H9 (cell line): ENCODE measurements at regions not wholly inside any gene's neighbourhood (a gene's known extent, or its start where the extent isn't known, plus 50 kb on each side); places are given as distances from the start of the nearest gene placed in this dataset.

Experiments
- DNase-seq: peaks from one replicate; pipeline ENCODE4 v3.0.0-alpha.2; 2017
- H2AFZ ChIP-seq: one replicate; pipeline ENCODE4 v1.6.1; 2013; ENCODE audit warnings: mild to moderate bottlenecking, low read length, control low read depth, moderate library complexity
- H2AK5ac ChIP-seq: 2 replicates; pipeline ENCODE4 v1.6.1; 2013; ENCODE audit warnings: low read length, control low read depth, mixed read lengths; ENCODE audit not compliant: insufficient read length
- H2BK120ac ChIP-seq: one replicate; pipeline ENCODE4 v1.6.1; 2013; ENCODE audit warnings: low read depth, mild to moderate bottlenecking, low read length, control low read depth, inconsistent platforms; ENCODE audit not compliant: poor library complexity, severe bottlenecking
- H2BK12ac ChIP-seq: 2 replicates; pipeline ENCODE4 v1.6.1; 2013; ENCODE audit warnings: low read length, control low read depth, mixed read lengths, low read depth; ENCODE audit not compliant: insufficient read length
- H2BK15ac ChIP-seq: 2 replicates; pipeline ENCODE4 v1.6.1; 2013; ENCODE audit warnings: low read depth, low read length, control low read depth
- H2BK20ac ChIP-seq: one replicate; pipeline ENCODE4 v1.6.1; 2013; ENCODE audit warnings: low read depth, mild to moderate bottlenecking, low read length, control low read depth, inconsistent platforms; ENCODE audit not compliant: poor library complexity, severe bottlenecking
- H2BK5ac ChIP-seq: 2 replicates; pipeline ENCODE4 v1.6.1; 2013; ENCODE audit warnings: low read length, control low read depth, mixed read lengths; ENCODE audit not compliant: insufficient read length
- H3K14ac ChIP-seq: 2 replicates; pipeline ENCODE4 v1.6.1; 2013; ENCODE audit warnings: low read length, control low read depth; ENCODE audit not compliant: insufficient read depth
- H3K18ac ChIP-seq: 2 replicates; pipeline ENCODE4 v1.6.1; 2013; ENCODE audit warnings: low read depth, mild to moderate bottlenecking, mixed read lengths, low read length, control low read depth; ENCODE audit not compliant: insufficient read length
- H3K23ac ChIP-seq: 2 replicates; pipeline ENCODE4 v1.6.1; 2013; ENCODE audit warnings: low read length, control low read depth, mixed read lengths, low read depth; ENCODE audit not compliant: insufficient read length
- H3K23me2 ChIP-seq: 2 replicates; pipeline ENCODE4 v1.6.1; 2013; ENCODE audit warnings: low read depth, mild to moderate bottlenecking, mixed read lengths, low read length, control low read depth; ENCODE audit not compliant: insufficient read length, poor library complexity, severe bottlenecking
- H3K27ac ChIP-seq: 2 replicates; pipeline ENCODE4 v1.5.1; 2013; ENCODE audit warnings: low read length, control low read depth, mixed read lengths, low read depth; ENCODE audit not compliant: insufficient read length
- H3K27me3 ChIP-seq: 2 replicates; pipeline ENCODE4 v1.6.1; 2013; ENCODE audit warnings: low read length, control low read depth, inconsistent platforms; ENCODE audit not compliant: insufficient read depth
- H3K4ac ChIP-seq: 2 replicates; pipeline ENCODE4 v1.6.1; 2013; ENCODE audit warnings: low read depth, mild to moderate bottlenecking, control low read depth, inconsistent platforms, low read length, moderate library complexity
- H3K4me1 ChIP-seq: 2 replicates; pipeline ENCODE4 v1.6.1; 2013; ENCODE audit warnings: low read length, control low read depth, inconsistent platforms; ENCODE audit not compliant: insufficient read depth
- H3K4me2 ChIP-seq: 2 replicates; pipeline ENCODE4 v1.6.1; 2013; ENCODE audit warnings: low read length, control low read depth, mixed read lengths; ENCODE audit not compliant: insufficient read length, insufficient read depth
- H3K56ac ChIP-seq: 2 replicates; pipeline ENCODE4 v1.6.1; 2013; ENCODE audit warnings: low read depth, mild to moderate bottlenecking, mixed read lengths, low read length, control low read depth; ENCODE audit not compliant: insufficient read length
- H3K79me1 ChIP-seq: 2 replicates; pipeline ENCODE4 v1.6.1; 2013; ENCODE audit warnings: low read depth, mild to moderate bottlenecking, moderate library complexity, low read length, control low read depth, inconsistent platforms; ENCODE audit not compliant: insufficient read depth, poor library complexity, severe bottlenecking
- H3K79me2 ChIP-seq: 2 replicates; pipeline ENCODE4 v1.6.1; 2013; ENCODE audit warnings: low read length, control low read depth, inconsistent platforms; ENCODE audit not compliant: insufficient read depth
- H3K9ac ChIP-seq: 2 replicates; pipeline ENCODE4 v1.6.1; 2013; ENCODE audit warnings: low read length, control low read depth, mixed read lengths; ENCODE audit not compliant: insufficient read length; ENCODE audit errors: extremely low read depth
- H3K9me3 ChIP-seq: one replicate; pipeline ENCODE4 v1.6.1; 2013; ENCODE audit warnings: low read depth, low read length, inconsistent platforms; ENCODE audit not compliant: control insufficient read depth
- H3T11ph ChIP-seq: one replicate; pipeline ENCODE4 v1.6.1; 2013; ENCODE audit warnings: mild to moderate bottlenecking, low read length, control low read depth, inconsistent platforms
- H4K20me1 ChIP-seq: one replicate; pipeline ENCODE4 v1.6.1; 2013; ENCODE audit not compliant: control insufficient read depth, insufficient read length, insufficient read depth
- H4K5ac ChIP-seq: 2 replicates; pipeline ENCODE4 v1.6.1; 2013; ENCODE audit warnings: low read depth, mild to moderate bottlenecking, mixed read lengths, low read length, control low read depth; ENCODE audit not compliant: insufficient read length
- H4K8ac ChIP-seq: replicated peaks from 2 replicates; pipeline ENCODE4 v1.6.1; 2013; ENCODE audit warnings: low read length, control low read depth, mixed read lengths, low read depth; ENCODE audit not compliant: insufficient read length
- H4K91ac ChIP-seq: 2 replicates; pipeline ENCODE4 v1.6.1; 2013; ENCODE audit warnings: low read depth, mild to moderate bottlenecking, moderate library complexity, mixed read lengths, low read length, control low read depth; ENCODE audit not compliant: insufficient read length
- H3K27ac Mint-ChIP-seq, 3 experiments: 2 replicates in 2 of 3; 3 replicates in 1 of 3; pipeline ENCODE4 v1.8.0; 2020 to 2021; ENCODE audit warnings: mixed read lengths in 3 of 3, mild to moderate bottlenecking in 1 of 3, moderate library complexity in 1 of 3
- H3K27me3 Mint-ChIP-seq: 2 replicates; pipeline ENCODE4 v1.8.0; 2021; ENCODE audit warnings: low read depth, mild to moderate bottlenecking, moderate library complexity, mixed read lengths
- H3K36me3 Mint-ChIP-seq, 3 experiments: 2 replicates in 2 of 3; 3 replicates in 1 of 3; pipeline ENCODE4 v1.8.0; 2020 to 2021; ENCODE audit warnings: low read depth in 3 of 3, mixed read lengths in 3 of 3; ENCODE audit not compliant: insufficient read depth in 1 of 3
- H3K4me1 Mint-ChIP-seq, 2 experiments: 2 replicates each; pipeline ENCODE4 v1.8.0; 2020; ENCODE audit warnings: mixed read lengths in 2 of 2
- H3K4me3 Mint-ChIP-seq, 2 experiments: 2 replicates in 1 of 2; 3 replicates in 1 of 2; pipeline ENCODE4 v1.8.0; 2020 to 2021; ENCODE audit warnings: mild to moderate bottlenecking in 2 of 2, mixed read lengths in 2 of 2, moderate library complexity in 1 of 2
- H3K9me3 Mint-ChIP-seq, 2 experiments: 2 replicates in 1 of 2; 3 replicates in 1 of 2; pipeline ENCODE4 v1.8.0; 2020; ENCODE audit warnings: mild to moderate bottlenecking in 2 of 2, mixed read lengths in 2 of 2, moderate library complexity in 1 of 2
- WGBS: extraction: QIAGEN DNeasy Blood & Tissue Kit; methylation state at CpG from one replicate; pipeline ENCODE4 v1.1.7; 2013; ENCODE audit warnings: missing lambda C conversion rate, low lambda C conversion rate, mixed read lengths; ENCODE audit not compliant: insufficient read length; ENCODE audit errors: extremely low coverage; 5-methylcytosine and 5-hydroxymethylcytosine counted together
- TF ChIP-seq, protein P1 (sequence below): fragments of 200-600 bp; sonication (generic); conservative IDR thresholded peaks from 3 replicates; pipeline ENCODE4 v1.8.0; 2021; ENCODE audit warnings: antibody characterized with exemption, mild to moderate bottlenecking

DNA sequence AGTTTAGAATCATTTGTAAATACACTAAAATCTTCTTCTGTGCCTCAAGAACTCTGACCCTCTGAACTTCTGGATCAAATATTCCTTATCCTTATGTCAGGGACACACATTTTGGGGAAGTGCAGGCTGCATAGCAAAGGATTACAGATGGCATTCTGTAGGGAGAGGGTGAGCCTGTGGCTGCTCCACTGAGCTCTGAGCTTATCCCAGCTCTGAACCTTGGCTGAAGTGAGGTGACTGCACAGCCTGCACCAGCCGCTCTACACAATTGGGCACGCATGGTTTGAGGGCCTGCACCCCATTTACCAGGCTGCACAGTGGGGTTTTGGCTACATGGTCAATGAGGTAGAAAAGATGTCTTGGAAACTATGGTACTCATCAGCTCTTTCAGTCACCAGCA is 251.6 kb downstream of the GALR1 start:
- no peaks in the 10 kb centered on the region for H3K4me1 Mint-ChIP-seq
- H3K14ac ChIP-seq = no peak overlapping the region
- no peak overlapping the region for H2BK20ac ChIP-seq
- TF ChIP-seq, protein P1, sequence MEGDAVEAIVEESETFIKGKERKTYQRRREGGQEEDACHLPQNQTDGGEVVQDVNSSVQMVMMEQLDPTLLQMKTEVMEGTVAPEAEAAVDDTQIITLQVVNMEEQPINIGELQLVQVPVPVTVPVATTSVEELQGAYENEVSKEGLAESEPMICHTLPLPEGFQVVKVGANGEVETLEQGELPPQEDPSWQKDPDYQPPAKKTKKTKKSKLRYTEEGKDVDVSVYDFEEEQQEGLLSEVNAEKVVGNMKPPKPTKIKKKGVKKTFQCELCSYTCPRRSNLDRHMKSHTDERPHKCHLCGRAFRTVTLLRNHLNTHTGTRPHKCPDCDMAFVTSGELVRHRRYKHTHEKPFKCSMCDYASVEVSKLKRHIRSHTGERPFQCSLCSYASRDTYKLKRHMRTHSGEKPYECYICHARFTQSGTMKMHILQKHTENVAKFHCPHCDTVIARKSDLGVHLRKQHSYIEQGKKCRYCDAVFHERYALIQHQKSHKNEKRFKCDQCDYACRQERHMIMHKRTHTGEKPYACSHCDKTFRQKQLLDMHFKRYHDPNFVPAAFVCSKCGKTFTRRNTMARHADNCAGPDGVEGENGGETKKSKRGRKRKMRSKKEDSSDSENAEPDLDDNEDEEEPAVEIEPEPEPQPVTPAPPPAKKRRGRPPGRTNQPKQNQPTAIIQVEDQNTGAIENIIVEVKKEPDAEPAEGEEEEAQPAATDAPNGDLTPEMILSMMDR = no peak
- WGBS = no CpG with 5 or more reads among the region's 2 CpGs
- H3K79me2 ChIP-seq = no peaks in the 10 kb centered on the region
- no peaks in the 10 kb centered on the region for H3K27me3 ChIP-seq
- peaks cover 3% of the 10 kb centered on the region; the same call in 1 of the 2 replicates for H3K4me1 ChIP-seq
- no peak overlapping the region for H3K56ac ChIP-seq
- DNase-seq = no peak
- H3K9ac ChIP-seq = no peak overlapping the region
- H3K9me3 ChIP-seq = no peaks in the 10 kb centered on the region
- H3K27ac ChIP-seq = no peak overlapping the region
- H3T11ph ChIP-seq = no peak overlapping the region
- no peak overlapping the region for H3K27ac Mint-ChIP-seq
- H3K36me3 Mint-ChIP-seq = peaks cover 0 to 8% (median 2%) of the 10 kb centered on the region in 3 experiments; a peak in 1 of 7 replicates
- no peak overlapping the region for H4K8ac ChIP-seq
- H3K27me3 Mint-ChIP-seq = no peaks in the 10 kb centered on the region
- no peaks in the 10 kb centered on the region for H3K79me1 ChIP-seq
- no peak overlapping the region for H4K91ac ChIP-seq
- no peak overlapping the region for H4K5ac ChIP-seq
- H3K23ac ChIP-seq = no peak overlapping the region
- H3K4me2 ChIP-seq = no peak overlapping the region
- no peaks in the 10 kb centered on the region for H4K20me1 ChIP-seq
- peaks cover 5 to 6% of the 10 kb centered on the region in 2 experiments; a peak in 3 of 5 replicates for H3K9me3 Mint-ChIP-seq
- H2BK12ac ChIP-seq = no peak overlapping the region
- no peaks in the 10 kb centered on the region for H3K23me2 ChIP-seq
- H3K4me3 Mint-ChIP-seq = no peak overlapping the region
- no peak overlapping the region for H3K18ac ChIP-seq
- no peak overlapping the region for H3K4ac ChIP-seq
- H2BK120ac ChIP-seq = no peak overlapping the region
- H2AK5ac ChIP-seq = no peak overlapping the region
- H2AFZ ChIP-seq = no peak overlapping the region
- no peak overlapping the region for H2BK5ac ChIP-seq
- no peak overlapping the region for H2BK15ac ChIP-seq
